HCT116 (cell line): ENCODE measurements at regions not wholly inside any gene's neighbourhood (a gene's known extent, or its start where the extent isn't known, plus 50 kb on each side); places are given as distances from the start of the nearest gene placed in this dataset.

ENCODE experiments used
- ATAC-seq: fragments of 200-7000 bp; cut with Tn5 transposase; 2 replicates; pipeline ENCODE4 v1.9.1; 2020; ENCODE audit warnings: mild to moderate bottlenecking, moderate library complexity
- BruUV-seq: library from RNA; stranded (reverse); fragments of 400-500 nt; replicated peaks from 2 replicates; lab custom pipeline; 2021; lab: Mats Ljungman, UMichigan
- CTCF ChIA-PET: fragments of 300-600 bp; sonication (Branson Sonifier 250); formaldehyde crosslinking; loops from one replicate; lab custom pipeline; 2021; ENCODE audit warnings: antibody characterized with exemption; lab: Charles Lee
- POLR2A ChIA-PET: fragments of 300-600, 350-600 bp; sonication (Branson Sonifier 250); formaldehyde crosslinking; loops from one replicate; lab custom pipeline; 2021; ENCODE audit warnings: antibody characterized with exemption; lab: Charles Lee
- RAD21 ChIA-PET, 2 experiments: fragments of 300-600 bp; sonication (Branson Sonifier 250); formaldehyde crosslinking; loops; one replicate each; lab custom pipeline; 2023; ENCODE audit warnings: low total read pairs in 2 of 2; ENCODE audit not compliant: uncharacterized antibody in 2 of 2, unreplicated experiment in 2 of 2, low non-redundant PET in 1 of 2; lab: Charles Lee
- DNase-seq: peaks from one replicate; pipeline ENCODE4 v3.0.0-alpha.2; 2010; ENCODE audit warnings: low read depth, low spot score
- H2AFZ ChIP-seq: fragments of 200-600 bp; shearing (Covaris generic), sonication (generic); 2 replicates; pipeline ENCODE4 v1.6.1; 2017; ENCODE audit warnings: low read depth, mixed run types, mixed read lengths, antibody characterized with exemption, low read length; ENCODE audit not compliant: poor library complexity, severe bottlenecking
- H3K27ac ChIP-seq: 2 replicates; pipeline ENCODE4 v1.5.1; 2012; ENCODE audit warnings: low read depth, low read length
- H3K27me3 ChIP-seq: fragments of 200-600 bp; sonication (generic); 2 replicates; pipeline ENCODE4 v1.6.1; 2016; ENCODE audit warnings: mixed run types, low read length, mixed read lengths; ENCODE audit not compliant: insufficient read depth
- H3K36me3 ChIP-seq, 2 experiments: fragments of 200-500 bp in 1 of 2; fragments of 200-600 bp in 1 of 2; sonication (Bioruptor generic) in 1 of 2; sonication (generic) in 1 of 2; 2 replicates each; pipeline versions ENCODE4 v1.5.1 to v1.6.1; 2014 to 2016; ENCODE audit warnings: low read length in 2 of 2, inconsistent platforms in 1 of 2, mixed read lengths in 1 of 2, mixed run types in 1 of 2; ENCODE audit not compliant: insufficient read depth in 2 of 2, control insufficient read depth in 1 of 2
- H3K4me1 ChIP-seq, 2 experiments: fragments of 200-600 bp in 1 of 2; sonication (generic) in 1 of 2; 2 replicates each; pipeline versions ENCODE4 v1.5.1 to v1.6.1; 2012 to 2017; ENCODE audit warnings: low read length in 2 of 2, inconsistent platforms in 1 of 2, mild to moderate bottlenecking in 1 of 2, mixed read lengths in 1 of 2, mixed run types in 1 of 2, moderate library complexity in 1 of 2; ENCODE audit not compliant: insufficient read depth in 2 of 2, control insufficient read depth in 1 of 2
- H3K4me2 ChIP-seq: fragments of 200-600 bp; sonication (generic); 2 replicates; pipeline ENCODE4 v1.6.1; 2017; ENCODE audit warnings: mixed run types, low read length, mixed read lengths
- H3K4me3 ChIP-seq, 2 experiments: fragments of 200-600 bp in 1 of 2; sonication (generic) in 1 of 2; replicated peaks in 1 of 2; 2 replicates each; pipeline ENCODE4 v1.5.1; 2011 to 2016; ENCODE audit warnings: low read length in 2 of 2, control low read depth in 1 of 2, low read depth in 1 of 2, mild to moderate bottlenecking in 1 of 2, mixed read lengths in 1 of 2, mixed run types in 1 of 2
- H3K79me2 ChIP-seq: fragments of 200-600 bp; sonication (generic); 2 replicates; pipeline ENCODE4 v1.6.1; 2017; ENCODE audit warnings: mild to moderate bottlenecking, mixed run types, low read length, moderate library complexity, mixed read lengths; ENCODE audit not compliant: insufficient read depth
- H3K9ac ChIP-seq: fragments of 200-600 bp; sonication (generic); 2 replicates; pipeline ENCODE4 v1.6.1; 2016; ENCODE audit warnings: low read length, mixed read lengths
- H3K9me2 ChIP-seq: fragments of 200-600 bp; sonication (generic), shearing (Covaris generic); 2 replicates; pipeline ENCODE4 v1.6.1; 2017; ENCODE audit warnings: mixed run types, mild to moderate bottlenecking, moderate library complexity; ENCODE audit not compliant: insufficient read depth
- H3K9me3 ChIP-seq, 2 experiments: fragments of 200-500 bp in 1 of 2; fragments of 200-600 bp in 1 of 2; sonication (Bioruptor generic) in 1 of 2; sonication (generic) in 1 of 2; 2 replicates each; pipeline ENCODE4 v1.6.1; 2014 to 2017; ENCODE audit warnings: low read length in 2 of 2, mixed read lengths in 2 of 2, inconsistent platforms in 1 of 2, low read depth in 1 of 2, mild to moderate bottlenecking in 1 of 2, mixed run types in 1 of 2, moderate library complexity in 1 of 2; ENCODE audit not compliant: control insufficient read depth in 1 of 2, insufficient read depth in 1 of 2
- H4K20me1 ChIP-seq: fragments of 200-600 bp; sonication (generic), shearing (Covaris generic); 2 replicates; pipeline ENCODE4 v1.6.1; 2017; ENCODE audit warnings: mixed run types, mild to moderate bottlenecking, moderate library complexity; ENCODE audit not compliant: insufficient read depth
- EGR1 ChIP-seq: IDR thresholded peaks from 2 replicates; pipeline ENCODE4 v1.6.1; 2012; ENCODE audit warnings: low read depth
- EZH2 ChIP-seq: fragments of 200-600 bp; sonication (generic); IDR thresholded peaks from 2 replicates; pipeline ENCODE4 v1.6.1; 2017; ENCODE audit warnings: antibody characterized with exemption, mixed run types
- EZH2phosphoT487 ChIP-seq: fragments of 200-600 bp; IDR thresholded peaks from 2 replicates; pipeline ENCODE4 v1.6.1; 2018; ENCODE audit warnings: antibody characterized with exemption, borderline replicate concordance
- POLR2A ChIP-seq: IDR thresholded peaks from 2 replicates; pipeline ENCODE4 v1.7.0; 2011; ENCODE audit warnings: borderline replicate concordance; ENCODE audit not compliant: insufficient read depth, insufficient read length; ENCODE audit errors: extremely low read depth
- SIN3A ChIP-seq: IDR thresholded peaks from 2 replicates; pipeline ENCODE4 v1.6.1; 2012; ENCODE audit warnings: low read depth
- SP1 ChIP-seq: IDR thresholded peaks from 2 replicates; pipeline ENCODE4 v1.6.1; 2012; ENCODE audit warnings: low read depth
- SRF ChIP-seq: IDR thresholded peaks from 2 replicates; pipeline ENCODE4 v1.6.1; 2012; ENCODE audit warnings: low read depth
- TCF7L2 ChIP-seq: IDR thresholded peaks from 2 replicates; pipeline ENCODE4 v1.7.0; 2011; ENCODE audit warnings: borderline replicate concordance, inconsistent platforms; ENCODE audit not compliant: insufficient read depth, insufficient read length; ENCODE audit errors: extremely low read depth
- ZFX ChIP-seq: fragments of 450-650 bp; IDR thresholded peaks from 2 replicates; pipeline ENCODE4 v1.6.1; 2017
- ZNF274 ChIP-seq: fragments of 200-500 bp; sonication (Bioruptor generic); IDR thresholded peaks from 2 replicates; pipeline ENCODE4 v1.6.1; 2014; ENCODE audit warnings: mild to moderate bottlenecking, low read depth, low read length, inconsistent platforms
- intact Hi-C: fragments of 100-400 bp; cut with micrococcal nuclease; formaldehyde crosslinking; loops from 2 replicates; pipeline ENCODE4 v1.10.0; 2022
- TF ChIP-seq, protein P1 (sequence below): IDR thresholded peaks from 2 replicates; pipeline ENCODE4 v1.6.1; 2011; ENCODE audit warnings: mild to moderate bottlenecking, low read length, moderate library complexity; ENCODE audit not compliant: insufficient replicate concordance; ENCODE audit errors: extremely low read depth

DNA sequence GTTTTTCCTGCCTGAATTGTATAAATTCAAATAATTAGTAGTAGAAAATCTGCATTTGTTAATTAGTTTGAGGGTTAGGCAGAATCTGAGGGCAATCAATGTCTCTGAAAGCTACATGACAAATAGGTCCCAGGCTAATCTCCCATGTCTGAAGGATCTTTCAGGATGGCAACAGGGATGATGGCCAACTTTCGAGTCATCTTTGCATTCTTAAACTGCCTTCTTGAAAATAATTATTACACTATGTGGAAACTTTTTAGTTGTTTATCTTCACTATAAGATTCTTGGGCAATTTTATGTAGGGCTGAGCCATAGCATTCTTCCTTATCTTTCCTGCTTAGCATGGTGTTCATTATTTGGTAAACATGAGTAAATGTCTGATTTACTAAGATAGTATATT, 490.3 kb upstream of the EPHA5 start:
- ChIA-PET CTCF (no interaction called here), POLR2A (no interaction called here), RAD21 (no interaction called here)
- Histone ChIP-seq H2AFZ (no peak overlapping the region), H3K4me1 (no peaks in the 10 kb centered on the region), H3K36me3 (no peaks in the 10 kb centered on the region), H3K9me2 (no peaks in the 10 kb centered on the region), H4K20me1 (no peaks in the 10 kb centered on the region), H3K9me3 (peaks cover 10 to 17% of the 10 kb centered on the region in 2 experiments; a peak in 2 of 4 replicates), H3K4me2 (no peak overlapping the region), H3K27me3 (no peaks in the 10 kb centered on the region), H3K4me3 (no peak overlapping the region), H3K79me2 (no peaks in the 10 kb centered on the region), H3K9ac (no peak overlapping the region), H3K27ac (no peak overlapping the region)
- DNase-seq (no peak), ATAC-seq (no peak)
- intact Hi-C loops, result no loop called here
- no TSS peak for BruUV-seq
- TF ChIP-seq POLR2A (no peak), SP1 (no peak), EGR1 (no peak), TCF7L2 (no peak), ZFX (no peak), EZH2 (no peak), ZNF274 (no peak), EZH2phosphoT487 (no peak), SIN3A (no peak), SRF (no peak)

DNA sequence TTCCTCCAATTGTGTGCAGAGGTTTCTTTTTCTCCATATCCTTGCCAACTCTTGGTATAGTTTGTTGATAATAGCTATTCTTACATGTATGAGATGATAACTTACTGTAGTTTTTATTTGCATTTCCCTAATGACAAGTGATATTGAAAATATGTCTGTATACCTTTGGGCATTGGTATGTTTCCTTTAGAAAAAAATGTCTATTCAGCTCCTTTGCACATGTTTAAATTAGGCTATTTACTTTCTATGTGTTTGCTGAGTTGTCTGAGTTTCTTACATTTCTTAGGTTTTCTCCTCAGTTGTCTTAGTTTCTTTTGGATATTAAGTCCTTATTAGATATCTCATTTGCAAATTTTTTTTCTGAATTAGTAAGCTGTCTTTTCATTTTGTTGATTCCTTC, 487.3 kb upstream of the EPHA5 start:
- ChIA-PET CTCF (no interaction called here), RAD21 (no interaction called here), POLR2A (no interaction called here)
- Histone ChIP-seq H3K27me3 (no peaks in the 10 kb centered on the region), H3K9me2 (no peaks in the 10 kb centered on the region), H3K4me2 (no peak overlapping the region), H2AFZ (no peak overlapping the region), H3K9me3 (peaks cover 4 to 12% of the 10 kb centered on the region in 2 experiments; a peak in 2 of 4 replicates), H3K4me1 (no peaks in the 10 kb centered on the region), H3K9ac (no peak overlapping the region), H4K20me1 (no peaks in the 10 kb centered on the region), H3K36me3 (no peaks in the 10 kb centered on the region), H3K4me3 (no peak overlapping the region), H3K79me2 (no peaks in the 10 kb centered on the region), H3K27ac (no peak overlapping the region)
- ATAC-seq (no peak), DNase-seq (no peak)
- no TSS peak for BruUV-seq
- intact Hi-C loops, result no loop called here
- TF ChIP-seq SP1, result no peak
- TF ChIP-seq, protein P1, sequence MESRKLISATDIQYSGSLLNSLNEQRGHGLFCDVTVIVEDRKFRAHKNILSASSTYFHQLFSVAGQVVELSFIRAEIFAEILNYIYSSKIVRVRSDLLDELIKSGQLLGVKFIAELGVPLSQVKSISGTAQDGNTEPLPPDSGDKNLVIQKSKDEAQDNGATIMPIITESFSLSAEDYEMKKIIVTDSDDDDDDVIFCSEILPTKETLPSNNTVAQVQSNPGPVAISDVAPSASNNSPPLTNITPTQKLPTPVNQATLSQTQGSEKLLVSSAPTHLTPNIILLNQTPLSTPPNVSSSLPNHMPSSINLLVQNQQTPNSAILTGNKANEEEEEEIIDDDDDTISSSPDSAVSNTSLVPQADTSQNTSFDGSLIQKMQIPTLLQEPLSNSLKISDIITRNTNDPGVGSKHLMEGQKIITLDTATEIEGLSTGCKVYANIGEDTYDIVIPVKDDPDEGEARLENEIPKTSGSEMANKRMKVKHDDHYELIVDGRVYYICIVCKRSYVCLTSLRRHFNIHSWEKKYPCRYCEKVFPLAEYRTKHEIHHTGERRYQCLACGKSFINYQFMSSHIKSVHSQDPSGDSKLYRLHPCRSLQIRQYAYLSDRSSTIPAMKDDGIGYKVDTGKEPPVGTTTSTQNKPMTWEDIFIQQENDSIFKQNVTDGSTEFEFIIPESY, result no peak
